WTC11 (cell line): ENCODE measurements at regions not wholly inside any gene's neighbourhood (a gene's known extent, or its start where the extent isn't known, plus 50 kb on each side); places are given as distances from the start of the nearest gene placed in this dataset.

Experiments used
- ATAC-seq: fragments of 200-7000 bp; cut with Tn5 transposase; 2 replicates; pipeline ENCODE4 v1.10.0; 2021; ENCODE audit warnings: mild to moderate bottlenecking, moderate library complexity
- CTCF ChIA-PET: fragments of 300-600 bp; sonication (Branson Sonifier 250); formaldehyde crosslinking; loops from one replicate; lab custom pipeline; 2021; ENCODE audit warnings: antibody characterized with exemption; lab: Charles Lee
- POLR2A ChIA-PET: fragments of 350-600 bp; sonication (Branson Sonifier 250); formaldehyde crosslinking; loops from one replicate; lab custom pipeline; 2021; ENCODE audit warnings: antibody characterized with exemption; lab: Charles Lee
- DNase-seq: peaks from one replicate; pipeline ENCODE4 v3.0.0; 2021; ENCODE audit warnings: low spot score
- H3K27ac Mint-ChIP-seq: 2 replicates; pipeline ENCODE4 v1.8.0; 2021; ENCODE audit warnings: mixed read lengths
- H3K27me3 Mint-ChIP-seq: 2 replicates; pipeline ENCODE4 v1.8.0; 2021; ENCODE audit warnings: low read depth, mild to moderate bottlenecking, moderate library complexity, mixed read lengths
- H3K36me3 Mint-ChIP-seq: 2 replicates; pipeline ENCODE4 v1.8.0; 2021; ENCODE audit warnings: mixed read lengths
- H3K4me1 Mint-ChIP-seq: 2 replicates; pipeline ENCODE4 v1.8.0; 2022; ENCODE audit warnings: mixed read lengths
- H3K4me3 Mint-ChIP-seq: 2 replicates; pipeline ENCODE4 v1.8.0; 2021; ENCODE audit warnings: mild to moderate bottlenecking, moderate library complexity, mixed read lengths
- H3K9me3 Mint-ChIP-seq: 2 replicates; pipeline ENCODE4 v1.8.0; 2021; ENCODE audit warnings: mixed read lengths
- CREM ChIP-seq: sonication (generic); formaldehyde crosslinking; IDR thresholded peaks from 2 replicates; pipeline ENCODE4 v1.8.1; 2022; ENCODE audit warnings: mild to moderate bottlenecking, missing genetic modification reagents, moderate library complexity
- E2F1 ChIP-seq: sonication (generic); formaldehyde crosslinking; IDR thresholded peaks from 2 replicates; pipeline ENCODE4 v1.8.0; 2022; ENCODE audit warnings: mild to moderate bottlenecking, missing genetic modification reagents
- ETV6 ChIP-seq: sonication (generic); formaldehyde crosslinking; IDR thresholded peaks from 2 replicates; pipeline ENCODE4 v1.8.1; 2022; ENCODE audit warnings: mild to moderate bottlenecking, missing genetic modification reagents
- FOXJ3 ChIP-seq: sonication (generic); formaldehyde crosslinking; IDR thresholded peaks from 2 replicates; pipeline ENCODE4 v1.9.0; 2021; ENCODE audit warnings: missing genetic modification reagents, mild to moderate bottlenecking, borderline replicate concordance
- FOXK1 ChIP-seq: sonication (generic); formaldehyde crosslinking; IDR thresholded peaks from 2 replicates; pipeline ENCODE4 v1.8.0; 2022; ENCODE audit warnings: mild to moderate bottlenecking, moderate library complexity, missing genetic modification reagents
- FOXP4 ChIP-seq: sonication (generic); formaldehyde crosslinking; IDR thresholded peaks from 2 replicates; pipeline ENCODE4 v1.8.0; 2022; ENCODE audit warnings: mild to moderate bottlenecking, missing genetic modification reagents
- GABPB1 ChIP-seq: sonication (generic); formaldehyde crosslinking; IDR thresholded peaks from 2 replicates; pipeline ENCODE4 v1.8.1; 2023; ENCODE audit warnings: mild to moderate bottlenecking, missing genetic modification reagents
- GRHL2 ChIP-seq: fragments of 250-450 bp; sonication (Bioruptor Pico); IDR thresholded peaks from 2 replicates; pipeline ENCODE4 v1.8.0; 2022; ENCODE audit warnings: mild to moderate bottlenecking, moderate library complexity; ENCODE audit not compliant: insufficient replicate concordance, severe bottlenecking
- IRF2 ChIP-seq: sonication (generic); formaldehyde crosslinking; IDR thresholded peaks from 2 replicates; pipeline ENCODE4 v1.8.0; 2022; ENCODE audit warnings: low read depth, missing genetic modification reagents, borderline replicate concordance
- JUN ChIP-seq: sonication (generic); formaldehyde crosslinking; IDR thresholded peaks from 2 replicates; pipeline ENCODE4 v1.8.0; 2023; ENCODE audit warnings: mild to moderate bottlenecking, missing genetic modification reagents
- KAT7 ChIP-seq: sonication (generic); formaldehyde crosslinking; IDR thresholded peaks from 2 replicates; pipeline ENCODE4 v1.8.1; 2023; ENCODE audit warnings: missing genetic modification reagents, mild to moderate bottlenecking, borderline replicate concordance
- NR1H2 ChIP-seq: sonication (generic); formaldehyde crosslinking; IDR thresholded peaks from 2 replicates; pipeline ENCODE4 v1.9.0; 2021; ENCODE audit warnings: mild to moderate bottlenecking, moderate library complexity, missing genetic modification reagents
- NR2C2 ChIP-seq: sonication (generic); formaldehyde crosslinking; IDR thresholded peaks from 2 replicates; pipeline ENCODE4 v1.8.0; 2022; ENCODE audit warnings: mild to moderate bottlenecking, missing genetic modification reagents
- OVOL2 ChIP-seq: fragments of 250-450 bp; sonication (Bioruptor Pico); IDR thresholded peaks from 2 replicates; pipeline ENCODE4 v1.9.0; 2021; ENCODE audit warnings: mild to moderate bottlenecking, borderline replicate concordance
- SMAD4 ChIP-seq: sonication (generic); formaldehyde crosslinking; IDR thresholded peaks from 2 replicates; pipeline ENCODE4 v1.8.0; 2022; ENCODE audit warnings: mild to moderate bottlenecking, missing genetic modification reagents
- TCF7 ChIP-seq: sonication (generic); formaldehyde crosslinking; IDR thresholded peaks from 2 replicates; pipeline ENCODE4 v1.8.0; 2022; ENCODE audit warnings: mild to moderate bottlenecking, low read depth, missing genetic modification reagents, moderate library complexity
- TEAD1 ChIP-seq: sonication (generic); formaldehyde crosslinking; IDR thresholded peaks from 2 replicates; pipeline ENCODE4 v1.8.0; 2022; ENCODE audit warnings: mild to moderate bottlenecking, missing genetic modification reagents
- ZBTB43 ChIP-seq: sonication (generic); formaldehyde crosslinking; IDR thresholded peaks from 2 replicates; pipeline ENCODE4 v1.8.1; 2023; ENCODE audit warnings: mild to moderate bottlenecking, missing genetic modification reagents
- ZMAT4 ChIP-seq: fragments of 250-450 bp; sonication (Bioruptor Pico); IDR thresholded peaks from 2 replicates; pipeline ENCODE4 v1.9.0; 2021; ENCODE audit warnings: mild to moderate bottlenecking
- ZNF121 ChIP-seq: sonication (generic); formaldehyde crosslinking; IDR thresholded peaks from 2 replicates; pipeline ENCODE4 v1.8.0; 2023; ENCODE audit warnings: missing genetic modification reagents
- ZNF396 ChIP-seq: fragments of 250-450 bp; sonication (Bioruptor Pico); IDR thresholded peaks from 2 replicates; pipeline ENCODE4 v1.8.0; 2021; ENCODE audit warnings: mild to moderate bottlenecking, moderate library complexity, borderline replicate concordance
- ZNF532 ChIP-seq: fragments of 250-450 bp; sonication (Bioruptor Pico); IDR thresholded peaks from 2 replicates; pipeline ENCODE4 v1.9.0; 2021; ENCODE audit warnings: mild to moderate bottlenecking, borderline replicate concordance
- ZNF671 ChIP-seq: fragments of 250-450 bp; sonication (Bioruptor Pico); IDR thresholded peaks from 2 replicates; pipeline ENCODE4 v1.8.0; 2021; ENCODE audit warnings: mild to moderate bottlenecking

- H3K27ac Mint-ChIP-seq = 0 out of 2 replicates have a peak overlapping the region, but pooled peaks have one; percentile 58
- POLR2A ChIA-PET = no interaction called here
- peaks cover 27% of the 10 kb centered on the region for H3K4me1 Mint-ChIP-seq
- no peaks in the 10 kb centered on the region for H3K36me3 Mint-ChIP-seq
- TF ChIP-seq GRHL2 (CRISPR knock-in tag) (no peak), TEAD1 (CRISPR knock-in tag) (peak; percentile 41; the same call in 1 of the 2 replicates), NR2C2 (CRISPR knock-in tag) (no peak)
- DNase-seq = no peak
- no peak overlapping the region for H3K4me3 Mint-ChIP-seq
- H3K9me3 Mint-ChIP-seq = no peaks in the 10 kb centered on the region
- peak; percentile 77 for ATAC-seq
- CTCF ChIA-PET = no interaction called here
- H3K27me3 Mint-ChIP-seq = peaks cover 7% of the 10 kb centered on the region
Observed at GRCh38 chr13:80858131-80858530, 517.2 kb upstream of the SPRY2 start.

GRCh38 chr13:80857321-80857720 lies 516.4 kb upstream of the SPRY2 start:
- CTCF ChIA-PET = no interaction called here
- H3K36me3 Mint-ChIP-seq = no peaks in the 10 kb centered on the region
- H3K4me3 Mint-ChIP-seq = no peak overlapping the region
- POLR2A ChIA-PET = no interaction called here
- peaks cover 21% of the 10 kb centered on the region for H3K4me1 Mint-ChIP-seq
- no peak for ATAC-seq
- H3K27ac Mint-ChIP-seq = no peak overlapping the region
- DNase-seq = no peak
- H3K9me3 Mint-ChIP-seq = no peaks in the 10 kb centered on the region
- H3K27me3 Mint-ChIP-seq = peaks cover 7% of the 10 kb centered on the region
- no peak for TF ChIP-seq ZBTB43 (CRISPR knock-in tag)
- no peak for TF ChIP-seq KAT7 (CRISPR knock-in tag)
- TF ChIP-seq SMAD4 (CRISPR knock-in tag) = no peak
- TF ChIP-seq ZMAT4 (CRISPR knock-in tag) = no peak
- no peak for TF ChIP-seq ZNF671 (CRISPR knock-in tag)
- no peak for TF ChIP-seq FOXP4 (CRISPR knock-in tag)
- TF ChIP-seq IRF2 (CRISPR knock-in tag) = no peak
- TF ChIP-seq, all 79 proteins: peak for 0

- peak; percentile 58; the same call in 1 of the 2 replicates for ATAC-seq
- H3K4me3 Mint-ChIP-seq = no peak overlapping the region
- H3K27me3 Mint-ChIP-seq = no peaks in the 10 kb centered on the region
- DNase-seq = no peak
- H3K9me3 Mint-ChIP-seq = no peaks in the 10 kb centered on the region
- no peak overlapping the region for H3K27ac Mint-ChIP-seq
- no peaks in the 10 kb centered on the region for H3K4me1 Mint-ChIP-seq
- ChIA-PET POLR2A (no interaction called here), CTCF (no interaction called here)
- H3K36me3 Mint-ChIP-seq = no peaks in the 10 kb centered on the region
- TF ChIP-seq ZMAT4 (CRISPR knock-in tag) = no peak
- no peak for TF ChIP-seq OVOL2 (CRISPR knock-in tag)
- TF ChIP-seq ZNF121 (CRISPR knock-in tag) = no peak
- TF ChIP-seq GABPB1 (CRISPR knock-in tag) = no peak
- TF ChIP-seq TCF7 (CRISPR knock-in tag) = no peak
- no peak for TF ChIP-seq E2F1
- TF ChIP-seq TEAD1 (CRISPR knock-in tag) = no peak
- TF ChIP-seq IRF2 (CRISPR knock-in tag) = no peak
- no peak for TF ChIP-seq FOXJ3 (CRISPR knock-in tag)
- TF ChIP-seq FOXK1 (CRISPR knock-in tag) = no peak
- no peak for TF ChIP-seq JUN (CRISPR knock-in tag)
- TF ChIP-seq ZNF532 (CRISPR knock-in tag) = no peak
- TF ChIP-seq ZNF396 (CRISPR knock-in tag) = no peak
- TF ChIP-seq ETV6 = no peak
- no peak for TF ChIP-seq NR1H2 (CRISPR knock-in tag)
- TF ChIP-seq KAT7 (CRISPR knock-in tag) = no peak
- TF ChIP-seq CREM (CRISPR knock-in tag) = no peak
Observed at GRCh38 chr13:80850771-80851170, 509.8 kb upstream of the SPRY2 start.
